GM19351 (cell line): ENCODE measurements at regions not wholly inside any gene's neighbourhood (a gene's known extent, or its start where the extent isn't known, plus 50 kb on each side); places are given as distances from the start of the nearest gene placed in this dataset.
"Not testable (repeated sequence)": the region's sequence is repeated elsewhere in the genome, so short reads cannot be mapped to it uniquely, and the experiment has no call there.

ENCODE experiments used
- ATAC-seq: cut with Tn5 transposase; IDR thresholded peaks from one replicate; pipeline ENCODE4 v1.9.1; 2021; ENCODE audit warnings: mild to moderate bottlenecking, moderate library complexity; ENCODE audit not compliant: unreplicated experiment

GRCh38 chr6:170036367-170036766 lies 254.5 kb downstream of the DLL1 start:
- ATAC-seq, result not testable (repeated sequence)

DNA sequence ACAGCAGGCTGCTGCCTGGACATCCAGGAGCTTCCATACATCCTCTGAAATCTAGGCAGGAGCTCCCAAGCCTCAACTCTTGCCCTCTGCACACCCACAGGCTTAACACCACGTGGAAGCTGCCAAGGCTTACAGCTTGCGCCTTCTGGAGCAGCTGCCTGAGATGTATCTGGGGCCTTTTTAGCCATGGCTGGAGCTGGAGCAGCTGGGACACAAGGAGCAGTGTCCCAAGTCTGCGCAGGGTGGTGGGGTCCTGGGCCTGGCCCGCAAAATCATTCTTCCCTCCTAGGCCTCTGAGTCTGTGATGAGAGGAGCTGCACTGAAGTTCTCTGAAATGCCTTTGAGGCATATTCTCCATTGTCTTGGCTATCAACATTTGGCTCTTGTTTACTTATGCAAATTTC lies 255.0 kb downstream of the DLL1 start:
- no peak for ATAC-seq

DNA sequence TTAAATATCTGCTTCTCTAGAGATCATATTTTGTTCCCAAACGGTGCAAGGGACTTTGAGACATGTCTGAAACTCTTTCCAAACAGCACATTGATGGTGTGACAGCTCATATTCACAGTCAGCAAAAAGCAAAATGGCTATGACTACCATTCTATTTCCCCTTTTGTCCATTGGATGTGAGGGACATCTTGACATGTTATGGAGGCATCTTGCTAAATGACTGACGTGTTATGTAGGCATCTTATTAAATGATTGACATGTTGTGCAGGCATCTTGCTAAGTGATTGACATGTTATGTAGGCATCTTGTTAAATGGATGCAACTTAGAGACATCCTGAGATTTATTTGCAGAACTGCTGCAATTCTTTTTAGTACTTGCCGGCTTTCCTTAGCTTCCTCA lies 255.8 kb downstream of the DLL1 start:
- ATAC-seq, result no peak

- ATAC-seq, result no peak
These were observed 256.6 kb downstream of the DLL1 start for GRCh38 chr6:170034294-170034693.

- ATAC-seq, result no peak
These were observed 257.2 kb downstream of the DLL1 start for GRCh38 chr6:170033666-170034065.

DNA sequence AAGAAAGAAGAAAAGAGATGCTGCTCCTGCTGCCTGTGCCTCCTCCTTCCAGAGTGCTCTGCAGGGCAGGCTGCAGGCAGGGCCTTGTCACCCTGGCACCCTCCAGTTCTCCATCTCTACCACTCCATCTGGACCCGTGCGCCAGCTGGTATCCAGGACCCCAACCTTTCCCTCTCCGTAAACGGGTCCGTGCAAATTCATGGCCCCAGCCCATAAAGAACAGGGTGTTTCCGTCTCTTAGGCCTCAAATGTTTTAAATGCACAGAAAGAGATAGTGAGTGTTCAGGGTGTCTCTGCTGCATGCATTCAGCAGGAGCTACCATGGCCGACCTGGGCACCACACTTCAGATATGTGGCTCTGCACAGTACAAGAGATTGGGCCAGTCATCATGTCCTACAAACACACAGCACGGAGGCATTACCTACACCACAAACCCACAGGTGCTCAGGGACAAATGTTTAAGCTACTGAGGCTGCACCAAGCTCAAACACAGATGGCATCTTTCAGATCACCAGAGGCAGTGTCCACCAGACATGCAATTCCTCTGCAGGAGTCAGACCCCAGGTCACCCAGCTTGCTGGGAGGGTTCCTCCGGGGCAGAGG lies 258.1 kb downstream of the DLL1 start:
- ATAC-seq, result no peak

DNA sequence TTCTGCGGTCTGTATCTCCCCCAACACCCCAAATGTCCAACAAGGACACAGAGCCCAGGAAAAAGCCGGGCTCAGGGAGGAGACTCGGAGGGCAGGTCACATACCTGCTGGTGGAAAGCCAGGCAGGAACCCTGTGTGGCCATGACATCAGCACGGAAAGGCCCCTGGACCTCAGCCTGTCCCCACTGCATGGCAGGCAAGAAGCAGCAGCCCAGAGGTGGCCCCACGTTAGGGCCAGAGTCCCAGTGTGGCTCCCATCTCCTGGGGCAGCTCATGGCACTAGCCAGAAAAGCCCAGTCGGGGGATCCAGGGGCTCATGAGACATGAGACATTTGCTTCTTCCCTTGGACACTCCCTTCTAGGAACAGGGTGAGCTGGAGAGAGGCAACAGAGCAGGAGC lies 258.7 kb downstream of the DLL1 start:
- no peak for ATAC-seq

GRCh38 chr6:170031684-170032121 lies 259.2 kb downstream of the DLL1 start:
- no peak for ATAC-seq

DNA sequence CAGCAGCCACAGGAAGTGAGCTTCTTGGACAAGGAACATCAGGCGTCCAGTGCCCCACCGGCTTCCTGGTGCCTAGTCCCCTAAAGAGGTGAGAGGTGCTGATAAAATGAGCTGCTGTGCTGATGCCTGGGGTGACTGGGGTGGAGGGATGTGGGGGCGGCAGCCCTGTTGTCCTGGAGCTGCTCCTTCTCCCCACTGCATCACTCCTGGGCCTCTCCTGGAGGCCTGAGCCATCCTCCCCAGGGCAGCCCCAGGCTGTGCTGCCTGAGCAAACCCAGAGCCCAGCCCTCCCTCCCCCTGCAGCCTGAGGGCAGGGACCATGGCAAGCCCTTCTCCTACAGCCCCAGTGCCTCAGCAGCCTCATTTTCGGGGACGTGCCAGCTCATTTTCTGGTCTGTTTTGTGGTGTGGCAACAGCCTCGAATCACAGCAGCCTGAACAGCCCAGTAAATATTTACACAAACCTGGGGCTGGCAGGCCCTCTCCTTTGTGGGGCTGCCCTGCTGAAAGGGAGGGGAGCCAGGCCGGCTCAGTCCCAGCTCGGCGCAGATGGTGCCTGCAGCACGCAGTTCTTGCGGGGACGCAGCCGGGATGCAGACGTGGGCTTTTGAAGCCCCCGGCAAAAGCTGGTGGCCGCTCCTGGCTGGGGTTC lies 259.9 kb downstream of the DLL1 start:
- no peak for ATAC-seq

DNA sequence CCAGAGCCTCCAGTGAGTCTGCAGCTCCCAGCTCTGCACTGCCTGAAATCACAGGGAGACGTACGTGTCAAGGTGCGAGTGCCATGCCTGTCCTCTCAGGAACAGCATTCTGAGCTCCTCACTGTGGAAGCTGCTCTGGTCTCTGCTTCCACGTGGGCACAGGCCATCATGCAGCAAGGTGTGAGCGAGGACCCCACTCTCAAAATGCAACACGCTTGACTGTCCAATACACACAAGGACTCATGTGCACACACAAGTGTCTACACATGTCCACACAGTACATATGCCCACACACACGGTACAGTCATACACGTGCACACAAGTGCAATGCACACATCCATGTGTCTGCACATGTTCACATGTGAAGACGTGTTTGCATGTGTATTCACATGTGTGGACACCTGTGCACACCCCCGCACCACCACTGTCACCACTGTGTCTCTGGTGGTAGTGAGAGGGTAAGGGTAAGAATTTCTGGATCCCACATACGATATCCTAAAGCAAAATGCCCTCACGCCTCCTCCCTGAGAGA lies 260.5 kb downstream of the DLL1 start:
- no peak for ATAC-seq

DNA sequence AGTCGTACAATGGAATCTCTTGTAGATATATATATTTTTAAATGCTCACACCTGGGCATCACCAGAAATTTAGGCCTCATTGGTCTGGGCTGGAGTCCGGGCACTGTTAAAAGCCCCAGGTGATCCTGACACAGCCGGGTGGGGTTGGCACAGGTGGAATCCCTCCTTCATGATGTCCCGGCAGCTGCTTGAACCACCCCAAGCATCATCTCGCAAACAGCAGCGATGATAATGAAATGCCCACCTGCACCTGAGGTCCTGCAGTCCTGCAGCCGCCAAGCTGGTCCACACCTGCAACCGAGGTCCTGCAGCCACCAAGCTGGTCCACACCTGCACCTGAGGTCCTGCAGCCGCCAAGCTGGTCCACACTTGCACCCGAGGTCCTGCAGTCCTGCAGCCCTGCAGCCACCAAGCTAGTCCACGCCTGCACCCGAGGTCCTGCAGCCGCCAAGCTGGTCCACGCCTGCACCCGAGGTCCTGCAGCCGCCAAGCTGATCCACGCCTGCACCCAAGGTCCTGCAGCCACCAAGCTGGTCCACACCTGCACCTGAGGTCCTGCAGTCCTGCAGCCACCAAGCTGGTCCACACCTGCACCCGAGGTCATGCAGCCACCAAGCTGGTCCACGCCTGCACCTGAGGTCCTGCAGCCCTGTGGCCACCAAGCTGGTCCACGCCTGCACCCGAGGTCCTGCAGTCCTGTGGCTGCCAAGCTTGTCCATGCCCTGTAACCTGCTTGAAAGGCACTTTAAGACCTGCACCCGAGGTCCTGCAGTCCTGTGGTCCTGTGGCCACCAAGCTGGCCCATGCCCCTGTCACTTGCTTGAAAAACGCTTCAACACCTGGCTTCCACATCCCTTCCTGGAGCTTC lies 261.2 kb downstream of the DLL1 start:
- no peak for ATAC-seq

DNA sequence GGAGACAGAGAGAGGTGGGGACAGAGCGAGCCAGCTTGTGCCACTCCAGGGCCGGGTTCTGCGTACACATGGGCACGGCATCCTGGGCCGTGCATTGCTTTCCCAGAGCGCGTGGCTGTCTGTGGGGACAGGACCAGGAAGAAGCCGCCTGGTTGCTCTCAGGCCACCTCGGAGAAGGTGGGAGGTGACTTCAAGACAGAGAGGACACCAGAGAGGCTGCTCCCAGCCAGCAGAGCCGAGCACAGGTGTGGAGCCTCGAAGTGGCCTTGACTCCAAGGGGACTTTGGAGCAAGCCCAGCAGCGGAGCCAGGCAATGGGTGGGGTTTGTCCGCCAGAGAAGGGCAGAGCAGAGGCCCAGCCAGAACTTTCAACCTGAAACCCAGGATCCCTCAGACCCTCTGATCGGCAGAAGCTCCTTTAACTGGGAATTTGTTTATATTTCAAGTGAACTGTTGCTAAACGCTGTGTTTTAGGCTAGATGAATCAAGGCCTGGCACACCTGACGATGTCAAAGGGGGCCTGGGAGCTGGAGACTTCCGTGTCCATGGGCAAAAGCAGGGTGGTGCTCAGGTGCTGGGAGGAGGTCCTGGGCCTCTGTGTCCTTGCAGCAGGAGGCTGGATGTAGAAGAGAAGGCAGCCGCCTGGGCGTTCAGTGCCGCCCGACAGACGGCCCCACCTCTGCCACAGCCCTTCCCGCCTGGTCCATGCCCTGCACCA lies 262.1 kb downstream of the DLL1 start:
- no peak for ATAC-seq

DNA sequence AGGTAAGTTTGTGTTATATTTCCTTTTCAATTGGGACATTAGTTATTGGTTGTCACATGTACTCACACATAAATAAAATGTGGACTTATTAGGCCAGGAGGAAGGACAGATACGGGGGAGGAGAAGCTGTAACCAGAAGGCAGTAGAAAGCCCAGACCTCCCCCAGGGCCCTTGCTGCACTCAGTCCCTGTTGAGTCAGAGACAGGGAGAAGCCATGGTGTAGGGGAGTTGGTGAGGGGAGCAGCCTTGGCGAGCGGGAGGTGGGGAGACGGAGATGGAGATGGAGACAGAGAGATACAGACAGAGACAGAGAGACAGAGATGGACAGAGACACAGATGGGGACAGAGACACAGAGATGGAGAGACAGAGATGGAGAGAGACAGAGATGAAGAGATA lies 263.2 kb downstream of the DLL1 start:
- ATAC-seq, result no peak

DNA sequence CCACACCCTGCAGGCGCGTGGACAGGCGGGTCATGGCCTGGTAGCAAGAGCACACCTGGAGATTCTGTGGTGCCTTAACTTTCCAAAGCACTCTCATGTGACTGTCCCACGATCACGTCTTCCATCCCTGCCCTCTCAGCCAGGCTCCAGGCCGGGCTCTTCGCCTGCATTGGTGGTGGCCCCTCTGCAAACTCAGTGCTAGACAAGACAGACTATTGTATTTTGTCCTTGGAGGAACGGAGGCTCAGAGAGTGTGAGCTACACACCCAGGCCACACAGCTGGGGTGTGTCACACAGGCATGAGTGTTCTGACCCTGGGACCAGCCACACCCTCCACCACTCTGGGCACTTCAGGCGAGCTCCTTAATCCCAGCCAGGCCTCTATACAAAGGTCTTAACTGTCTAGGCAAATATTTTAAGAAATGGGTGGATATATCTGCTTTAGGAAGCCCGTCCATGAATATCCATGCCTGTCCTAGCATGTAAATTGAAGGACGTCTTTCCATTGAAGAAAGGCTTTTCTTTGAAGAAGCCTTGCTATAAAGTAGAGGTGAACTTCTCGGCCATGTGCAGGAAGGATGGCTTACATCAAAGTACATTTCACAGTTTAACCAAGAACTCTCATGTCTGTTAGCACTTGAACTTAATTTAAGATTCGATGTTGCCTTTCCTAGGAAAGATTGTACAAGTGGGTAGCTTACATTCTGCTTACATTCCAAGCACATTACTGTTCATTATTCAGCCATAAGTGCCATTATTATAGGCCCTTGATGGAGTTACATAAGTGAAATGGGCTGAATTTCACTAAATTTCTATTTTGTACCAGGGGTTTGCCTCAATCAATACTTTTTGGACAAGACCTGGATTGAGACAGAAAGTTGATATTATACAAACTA lies 263.9 kb downstream of the DLL1 start:
- no peak for ATAC-seq

DNA sequence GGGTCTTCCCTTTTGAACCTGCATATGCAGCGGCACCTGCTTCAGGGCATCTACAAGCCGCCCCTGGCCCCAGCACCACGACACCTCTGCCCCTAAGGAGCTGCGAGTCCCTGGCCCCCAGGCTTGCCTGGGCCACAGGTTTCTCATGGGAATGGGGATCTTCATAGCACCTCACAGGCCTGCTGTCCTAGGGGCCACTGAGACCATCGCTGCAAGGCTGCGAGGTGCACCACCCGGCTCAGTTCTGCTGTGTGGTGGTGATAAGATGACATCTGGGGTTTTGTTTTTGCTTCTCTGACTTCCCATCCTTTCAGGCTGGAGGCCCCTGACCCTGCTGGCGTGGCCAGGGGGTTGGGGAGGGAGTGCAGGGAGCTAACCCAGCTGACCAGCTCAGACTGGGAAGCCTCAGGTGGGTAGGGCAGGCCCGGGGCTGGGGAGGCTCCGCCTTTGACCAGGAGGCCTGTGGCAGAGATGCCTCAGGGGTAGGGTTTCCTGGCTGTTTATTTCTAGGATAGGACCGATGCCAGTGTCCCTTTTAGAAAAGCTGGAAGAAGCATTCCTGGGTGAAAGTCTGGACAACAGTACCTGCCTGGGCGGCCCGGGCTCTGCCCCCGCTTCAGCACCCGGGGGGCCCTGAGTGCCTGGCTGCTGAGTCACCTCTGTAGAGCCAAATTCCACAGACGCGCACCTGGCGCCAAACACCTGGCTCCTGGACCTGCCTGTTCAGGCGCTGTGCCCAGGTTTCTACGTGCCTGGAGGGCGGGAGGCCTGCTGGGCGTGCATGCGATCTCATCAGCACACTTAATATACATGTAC lies 264.7 kb downstream of the DLL1 start:
- ATAC-seq, result no peak

DNA sequence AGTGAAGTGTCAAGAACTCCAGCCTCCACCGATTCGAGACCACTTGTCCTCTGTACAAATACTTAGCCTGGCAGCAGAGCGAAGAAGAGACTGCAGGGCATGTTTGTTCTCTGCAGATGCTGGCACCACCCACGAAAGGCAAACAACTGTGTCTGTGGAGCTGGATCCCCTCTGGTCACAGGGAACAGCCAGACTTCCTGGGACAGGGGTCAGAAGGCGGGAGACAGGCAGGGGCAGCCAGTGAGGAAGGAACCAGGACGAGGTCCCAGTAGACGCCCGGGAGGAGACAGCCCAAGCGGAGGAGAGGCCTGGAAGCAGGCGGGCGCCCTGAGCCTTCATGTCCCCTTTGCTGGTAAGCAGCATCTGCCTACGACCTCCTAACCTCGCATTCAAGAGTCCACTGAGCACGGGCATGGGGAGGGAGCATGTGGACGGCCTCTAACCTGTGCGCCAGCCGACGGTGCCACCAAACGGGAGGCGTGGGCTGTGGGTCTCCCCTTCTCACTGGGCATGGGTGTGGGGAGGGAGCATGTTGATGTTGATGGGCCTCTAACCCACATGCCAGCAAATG lies 265.5 kb downstream of the DLL1 start:
- ATAC-seq, result no peak

DNA sequence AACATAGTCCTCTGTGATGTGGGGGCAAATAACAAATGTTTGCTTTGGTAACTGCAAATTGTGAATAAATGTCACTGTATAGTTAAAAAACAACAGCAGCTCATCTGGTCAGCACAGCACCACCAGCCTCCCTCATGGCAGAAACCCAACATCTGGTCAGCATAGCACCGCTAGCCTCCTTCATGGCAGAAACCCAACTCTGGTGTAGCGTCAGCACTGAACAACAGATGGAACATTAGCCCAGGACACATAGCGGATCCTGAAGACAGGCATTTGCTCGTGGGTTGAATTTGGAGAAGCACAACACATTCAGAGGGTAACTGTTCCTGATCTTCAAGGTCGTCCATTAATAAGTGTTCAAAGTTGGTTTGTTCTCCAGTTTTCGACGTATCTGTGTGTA lies 265.9 kb downstream of the DLL1 start:
- ATAC-seq, result no peak

- no peak for ATAC-seq
These were observed 267.0 kb downstream of the DLL1 start for GRCh38 chr6:170023620-170024521.
